A549 (cell line): ENCODE measurements at regions not wholly inside any gene's neighbourhood (a gene's known extent, or its start where the extent isn't known, plus 50 kb on each side); places are given as distances from the start of the nearest gene placed in this dataset.

ENCODE experiments used
- CEBPB ChIP-seq, 2 experiments: fragments of >200 bp in 1 of 2; sonication (Bioruptor Twin) in 1 of 2; formaldehyde crosslinking in 1 of 2; IDR thresholded peaks; 2 replicates each; pipeline ENCODE4 v1.6.1; 2012 to 2016
- CTCF ChIP-seq: fragments of >200 bp; sonication (Bioruptor Twin); formaldehyde crosslinking; IDR thresholded peaks from 3 replicates; pipeline ENCODE4 v1.5.1; 2016
- ESRRA ChIP-seq: fragments of 150-350 bp; IDR thresholded peaks from 2 replicates; pipeline ENCODE4 v1.6.1; 2014; ENCODE audit warnings: mild to moderate bottlenecking, low read length, borderline replicate concordance
- HDAC2 ChIP-seq: fragments of 200-600 bp; sonication (generic); IDR thresholded peaks from 2 replicates; pipeline ENCODE4 v1.6.1; 2016
- MAFK ChIP-seq: fragments of 450-650 bp; IDR thresholded peaks from 2 replicates; pipeline ENCODE4 v1.6.1; 2014; ENCODE audit not compliant: partially characterized antibody
- MAX ChIP-seq: IDR thresholded peaks from 2 replicates; pipeline ENCODE4 v1.6.1; 2012
- POLR2A ChIP-seq: IDR thresholded peaks from 2 replicates; pipeline ENCODE4 v1.6.1; 2012; ENCODE audit warnings: mild to moderate bottlenecking, low read length

GRCh38 chr20:19953606-19954005 is 63.6 kb upstream of the NAA20 start:
- TF ChIP-seq MAFK, result no peak
- TF ChIP-seq CTCF, result no peak
- TF ChIP-seq CEBPB (IDR thresholded peaks at IDR 0.05), result no peak
- TF ChIP-seq POLR2A, result no peak
- no peak for TF ChIP-seq HDAC2
- TF ChIP-seq ESRRA, result no peak
- no peak for TF ChIP-seq MAX
